ENCODE measurements at regions not wholly inside any gene's neighbourhood (a gene's known extent, or its start where the extent isn't known, plus 50 kb on each side); places are given as distances from the start of the nearest gene placed in this dataset.

DNA sequence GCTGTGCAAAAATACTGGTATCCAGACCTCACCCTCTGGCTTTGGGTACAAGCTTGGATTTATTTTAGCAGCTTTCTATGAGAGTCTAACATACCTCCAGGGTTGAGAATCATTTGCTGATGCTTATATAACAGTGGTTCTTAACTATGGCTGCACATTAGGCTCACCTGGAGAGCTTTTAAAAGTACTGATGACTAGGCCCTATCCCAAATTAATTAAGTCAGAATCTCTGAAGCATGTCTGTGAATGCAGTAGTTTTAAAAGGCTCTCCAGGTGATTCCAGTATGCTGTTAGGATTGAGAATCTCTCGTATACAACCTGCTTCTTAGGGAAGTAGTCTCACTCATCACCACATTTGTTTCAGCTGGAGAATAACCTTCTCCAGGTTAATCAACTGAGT is 99.2 kb downstream of the PDHA2 start:
- TF ChIP-seq, protein P1, sequence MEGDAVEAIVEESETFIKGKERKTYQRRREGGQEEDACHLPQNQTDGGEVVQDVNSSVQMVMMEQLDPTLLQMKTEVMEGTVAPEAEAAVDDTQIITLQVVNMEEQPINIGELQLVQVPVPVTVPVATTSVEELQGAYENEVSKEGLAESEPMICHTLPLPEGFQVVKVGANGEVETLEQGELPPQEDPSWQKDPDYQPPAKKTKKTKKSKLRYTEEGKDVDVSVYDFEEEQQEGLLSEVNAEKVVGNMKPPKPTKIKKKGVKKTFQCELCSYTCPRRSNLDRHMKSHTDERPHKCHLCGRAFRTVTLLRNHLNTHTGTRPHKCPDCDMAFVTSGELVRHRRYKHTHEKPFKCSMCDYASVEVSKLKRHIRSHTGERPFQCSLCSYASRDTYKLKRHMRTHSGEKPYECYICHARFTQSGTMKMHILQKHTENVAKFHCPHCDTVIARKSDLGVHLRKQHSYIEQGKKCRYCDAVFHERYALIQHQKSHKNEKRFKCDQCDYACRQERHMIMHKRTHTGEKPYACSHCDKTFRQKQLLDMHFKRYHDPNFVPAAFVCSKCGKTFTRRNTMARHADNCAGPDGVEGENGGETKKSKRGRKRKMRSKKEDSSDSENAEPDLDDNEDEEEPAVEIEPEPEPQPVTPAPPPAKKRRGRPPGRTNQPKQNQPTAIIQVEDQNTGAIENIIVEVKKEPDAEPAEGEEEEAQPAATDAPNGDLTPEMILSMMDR (IDR thresholded peaks at IDR 0.05; ENCODE audit: low read depth, low read length, missing input control) = no peak
- TF ChIP-seq MAX (IDR thresholded peaks at IDR 0.05) (no peak), GABPA (IDR thresholded peaks at IDR 0.05 in 1 of 2, conservative IDR thresholded peaks at IDR 0.05 in 1 of 2) (no peak), TAF1 (conservative IDR thresholded peaks at IDR 0.05) (no peak), YY1 (IDR thresholded peaks at IDR 0.05) (no peak), REST (IDR thresholded peaks at IDR 0.05) (no peak), HNF4A (conservative IDR thresholded peaks at IDR 0.05) (no peak), ATF3 (IDR thresholded peaks at IDR 0.05) (no peak), EGR1 (IDR thresholded peaks at IDR 0.05; ENCODE audit: low read depth in 2 of 2) (no peak), RAD21 (IDR thresholded peaks at IDR 0.05) (no peak), JUND (IDR thresholded peaks at IDR 0.05) (no peak)

Data from liver (tissue), 3 donors.